MM.1S (cell line): ENCODE measurements at regions not wholly inside any gene's neighbourhood (a gene's known extent, or its start where the extent isn't known, plus 50 kb on each side); places are given as distances from the start of the nearest gene placed in this dataset.

Experiments
- DNase-seq: peaks from one replicate; pipeline ENCODE4 v3.0.0-alpha.2; 2015
- H2AFZ ChIP-seq: fragments of 300-600 bp; sonication (generic); 2 replicates; pipeline ENCODE4 v1.6.0; 2016; ENCODE audit warnings: antibody characterized with exemption, low read length
- H3F3A ChIP-seq: fragments of 300-600 bp; sonication (generic); 2 replicates; pipeline ENCODE4 v1.6.1; 2016; ENCODE audit warnings: mild to moderate bottlenecking, antibody characterized with exemption, low read length, moderate library complexity, mixed read lengths; ENCODE audit not compliant: insufficient read depth
- H3K27ac ChIP-seq: fragments of 300-600 bp; sonication (generic); 2 replicates; pipeline ENCODE4 v1.5.1; 2016; ENCODE audit warnings: mild to moderate bottlenecking, low read length
- H3K27me3 ChIP-seq: fragments of 300-600 bp; sonication (generic); replicated peaks from 2 replicates; pipeline ENCODE4 v1.6.0; 2016; ENCODE audit warnings: low read length; ENCODE audit not compliant: insufficient read depth
- H3K36me3 ChIP-seq: fragments of 300-600 bp; sonication (generic); replicated peaks from 2 replicates; pipeline ENCODE4 v1.6.1; 2016; ENCODE audit warnings: mild to moderate bottlenecking, low read length, mixed read lengths; ENCODE audit not compliant: insufficient read depth
- H3K4me1 ChIP-seq: fragments of 300-600 bp; sonication (generic); 2 replicates; pipeline ENCODE4 v1.6.1; 2016; ENCODE audit warnings: low read length, mixed read lengths
- H3K4me2 ChIP-seq: fragments of 300-600 bp; sonication (generic); 2 replicates; pipeline ENCODE4 v1.6.0; 2016; ENCODE audit warnings: low read depth, low read length
- H3K4me3 ChIP-seq: fragments of 300-600 bp; sonication (generic); 2 replicates; pipeline ENCODE4 v1.5.1; 2016; ENCODE audit warnings: low read length, mixed read lengths
- H3K79me2 ChIP-seq: fragments of 300-600 bp; sonication (generic); 2 replicates; pipeline ENCODE4 v1.6.1; 2016; ENCODE audit warnings: mixed run types, low read length, mixed read lengths
- H3K9ac ChIP-seq: fragments of 300-600 bp; sonication (generic); 2 replicates; pipeline ENCODE4 v1.6.1; 2016; ENCODE audit warnings: low read length, mixed read lengths
- H3K9me2 ChIP-seq: fragments of 300-600 bp; sonication (generic); replicated peaks from 2 replicates; pipeline ENCODE4 v1.6.1; 2016; ENCODE audit warnings: mild to moderate bottlenecking, low read length, mixed read lengths; ENCODE audit not compliant: insufficient read depth
- H3K9me3 ChIP-seq: fragments of 300-600 bp; sonication (generic); replicated peaks from 2 replicates; pipeline ENCODE4 v1.6.1; 2016; ENCODE audit warnings: mild to moderate bottlenecking, low read length, mixed read lengths; ENCODE audit not compliant: insufficient read depth
- H4K20me1 ChIP-seq: fragments of 300-600 bp; sonication (generic); 2 replicates; pipeline ENCODE4 v1.6.1; 2016; ENCODE audit warnings: mild to moderate bottlenecking, low read length, moderate library complexity, mixed read lengths; ENCODE audit not compliant: insufficient read depth
- CTCF ChIP-seq: fragments of 300-600 bp; sonication (generic); IDR thresholded peaks from 2 replicates; pipeline ENCODE4 v1.5.1; 2016; ENCODE audit warnings: antibody characterized with exemption, low read length, mixed read lengths
- EZH2 ChIP-seq: fragments of 300-600 bp; sonication (generic); optimal IDR thresholded peaks from 2 replicates; pipeline ENCODE3; 2017; ENCODE audit warnings: low read depth, mild to moderate bottlenecking, antibody characterized with exemption, low read length, mixed read lengths
- EZH2phosphoT487 ChIP-seq: fragments of 300-600 bp; sonication (generic); IDR thresholded peaks from 2 replicates; pipeline ENCODE4 v1.6.1; 2018; ENCODE audit warnings: antibody characterized with exemption, low read length

GRCh38 chr12:59972905-59973304, 377.1 kb downstream of the SLC16A7 start:
- no peaks in the 10 kb centered on the region for H3K36me3 ChIP-seq
- H3K9me2 ChIP-seq: no peaks in the 10 kb centered on the region
- DNase-seq: no peak
- no peaks in the 10 kb centered on the region for H3K27me3 ChIP-seq
- H3K4me2 ChIP-seq: no peak overlapping the region
- no peak overlapping the region for H2AFZ ChIP-seq
- no peaks in the 10 kb centered on the region for H3K79me2 ChIP-seq
- H3K9ac ChIP-seq: no peak overlapping the region
- no peak overlapping the region for H3K4me3 ChIP-seq
- H3F3A ChIP-seq: no peaks in the 10 kb centered on the region
- H4K20me1 ChIP-seq: no peaks in the 10 kb centered on the region
- H3K9me3 ChIP-seq: no peaks in the 10 kb centered on the region
- no peaks in the 10 kb centered on the region for H3K4me1 ChIP-seq
- no peak for TF ChIP-seq EZH2phosphoT487
- TF ChIP-seq EZH2: no peak
- TF ChIP-seq CTCF: no peak
- H3K27ac ChIP-seq: no peak overlapping the region

- Histone ChIP-seq H3K36me3 (no peaks in the 10 kb centered on the region), H3K79me2 (no peaks in the 10 kb centered on the region), H3K4me3 (no peak overlapping the region), H3K9ac (no peak overlapping the region), H3K27ac (no peak overlapping the region), H3K9me2 (no peaks in the 10 kb centered on the region), H2AFZ (no peak overlapping the region), H4K20me1 (no peaks in the 10 kb centered on the region), H3K9me3 (no peaks in the 10 kb centered on the region), H3K4me1 (no peaks in the 10 kb centered on the region), H3F3A (no peaks in the 10 kb centered on the region), H3K4me2 (no peak overlapping the region), H3K27me3 (no peaks in the 10 kb centered on the region)
- DNase-seq: no peak
- no peak for TF ChIP-seq EZH2phosphoT487
- no peak for TF ChIP-seq CTCF
- no peak for TF ChIP-seq EZH2
These were observed 377.7 kb downstream of the SLC16A7 start for GRCh38 chr12:59973515-59973914.

- no peak overlapping the region for H3K27ac ChIP-seq
- no peaks in the 10 kb centered on the region for H3K36me3 ChIP-seq
- TF ChIP-seq EZH2 (no peak), EZH2phosphoT487 (no peak), CTCF (no peak)
- no peak overlapping the region for H3K4me3 ChIP-seq
- no peaks in the 10 kb centered on the region for H4K20me1 ChIP-seq
- H3K4me2 ChIP-seq: no peak overlapping the region
- H2AFZ ChIP-seq: no peak overlapping the region
- H3K79me2 ChIP-seq: no peaks in the 10 kb centered on the region
- H3K9me3 ChIP-seq: no peaks in the 10 kb centered on the region
- H3K27me3 ChIP-seq: no peaks in the 10 kb centered on the region; the same call in 1 of the 2 replicates
- no peaks in the 10 kb centered on the region for H3F3A ChIP-seq
- H3K9ac ChIP-seq: no peak overlapping the region
- no peak for DNase-seq
- H3K4me1 ChIP-seq: no peaks in the 10 kb centered on the region
- no peaks in the 10 kb centered on the region for H3K9me2 ChIP-seq
These were observed 381.9 kb downstream of the SLC16A7 start for GRCh38 chr12:59977779-59978178.
